ENCODE measurements at regions not wholly inside any gene's neighbourhood (a gene's known extent, or its start where the extent isn't known, plus 50 kb on each side); places are given as distances from the start of the nearest gene placed in this dataset.

DNA sequence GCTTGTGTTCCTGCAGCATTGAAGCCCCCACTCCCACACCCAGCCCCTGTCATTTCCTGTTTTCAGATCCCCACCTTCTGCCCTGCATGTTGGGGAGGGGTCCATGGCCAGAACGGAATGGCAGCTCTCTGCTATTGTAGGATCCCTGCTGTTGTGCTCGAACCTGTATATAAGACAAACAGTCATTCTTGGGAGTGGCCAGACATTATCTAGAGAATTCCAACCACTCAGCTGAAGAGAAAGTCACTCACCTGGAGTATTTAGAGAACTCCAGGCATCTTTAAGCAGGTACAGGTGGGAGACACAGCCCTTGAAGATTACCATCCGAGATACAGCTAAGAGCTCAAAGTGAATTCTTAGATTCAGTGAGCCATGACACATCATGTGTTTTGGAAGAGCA is 96.1 kb downstream of the C9orf152 start:
- DNase-seq (ENCODE audit: extremely low spot score): no peak
- POLR2A ChIA-PET: interaction anchor here (1.1 kb wide), 1 partner anchor 20 kb away, joined by 5 read pairs; no protein-coding TSS in a partner anchor
- TF ChIP-seq CTCF (IDR thresholded peaks at IDR 0.05; ENCODE audit: control extremely low read depth, extremely low read depth, low read depth, missing control alignments): no peak
- CTCF ChIA-PET: interaction anchor here (1.2 to 4.6 kb wide), 7 partner anchors 9 to 50 kb away, joined by 3 to 23 read pairs (median 8); no protein-coding TSS in a partner anchor

DNA sequence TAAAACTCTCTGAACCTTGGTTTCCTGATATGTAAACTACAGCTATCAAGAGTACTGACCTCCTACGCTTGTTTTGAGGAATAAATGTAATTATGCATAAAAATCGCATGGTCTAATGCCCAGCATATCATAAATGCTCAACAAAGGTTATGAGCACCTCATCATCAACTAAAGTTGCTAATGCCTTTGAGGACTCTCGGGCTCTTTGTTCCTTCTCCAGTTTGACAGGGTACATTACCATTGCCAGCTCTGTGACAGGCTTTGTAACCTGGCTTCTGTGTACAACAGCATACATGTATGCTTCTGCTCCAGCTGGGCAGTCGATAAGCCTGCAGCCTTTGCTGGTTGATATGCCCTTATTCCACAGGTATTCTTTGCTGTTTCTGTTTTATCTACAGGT is 95.2 kb downstream of the C9orf152 start:
- ChIA-PET CTCF (interaction anchor here (1.2 to 4.6 kb wide), 6 partner anchors 8 to 51 kb away, joined by 3 to 23 read pairs (median 7); no protein-coding TSS in a partner anchor), POLR2A (interaction anchor here (1.1 kb wide), 1 partner anchor 19 kb away, joined by 5 read pairs; no protein-coding TSS in a partner anchor)
- no peak for DNase-seq (ENCODE audit: extremely low spot score)
- TF ChIP-seq CTCF (IDR thresholded peaks at IDR 0.05; ENCODE audit: control extremely low read depth, extremely low read depth, low read depth, missing control alignments): no peak

- ChIA-PET CTCF (interaction anchor here (4.6 kb wide), 1 partner anchor 12 kb away, joined by 23 read pairs; no protein-coding TSS in a partner anchor), POLR2A (no interaction called here)
- DNase-seq (ENCODE audit: extremely low spot score): no peak
- TF ChIP-seq CTCF (IDR thresholded peaks at IDR 0.05; ENCODE audit: control extremely low read depth, extremely low read depth, low read depth, missing control alignments): no peak
Measured at GRCh38 chr9:110114086-110114858, 93.7 kb downstream of the C9orf152 start.

GRCh38 chr9:110114859-110115201 is 93.1 kb downstream of the C9orf152 start:
- ChIA-PET CTCF (interaction anchor here (1.3 kb wide), 1 partner anchor 9 kb away, joined by 4 read pairs; no protein-coding TSS in a partner anchor), POLR2A (no interaction called here)
- no peak for TF ChIP-seq CTCF (IDR thresholded peaks at IDR 0.05; ENCODE audit: control extremely low read depth, extremely low read depth, low read depth, missing control alignments)
- DNase-seq (ENCODE audit: extremely low spot score): no peak

- no peak for TF ChIP-seq CTCF (IDR thresholded peaks at IDR 0.05; ENCODE audit: control extremely low read depth, extremely low read depth, low read depth, missing control alignments)
- ChIA-PET CTCF (interaction anchor here (1.3 to 4.1 kb wide), 2 partner anchors 10 to 13 kb away, joined by 4 to 30 read pairs; no protein-coding TSS in a partner anchor), POLR2A (no interaction called here)
Measured at GRCh38 chr9:110115341-110115820, 92.6 kb downstream of the C9orf152 start.

GRCh38 chr9:110115826-110116542 is 92.0 kb downstream of the C9orf152 start:
- ChIA-PET POLR2A (no interaction called here), CTCF (interaction anchor here (1.1 to 4.1 kb wide), 3 partner anchors 9 to 13 kb away, joined by 4 to 30 read pairs (median 5); no protein-coding TSS in a partner anchor)
- no peak for TF ChIP-seq CTCF (IDR thresholded peaks at IDR 0.05; ENCODE audit: control extremely low read depth, extremely low read depth, low read depth, missing control alignments)
- DNase-seq (ENCODE audit: extremely low spot score): no peak

More at GRCh38 chr9:110115341-110115820, 92.6 kb downstream of the C9orf152 start:
- no peak for DNase-seq (ENCODE audit: extremely low spot score)
